Middle frontal gyrus (tissue), 1 donor: ENCODE measurements at regions not wholly inside any gene's neighbourhood (a gene's known extent, or its start where the extent isn't known, plus 50 kb on each side); places are given as distances from the start of the nearest gene placed in this dataset.

ENCODE experiments used
- DNase-seq: peaks from one replicate; pipeline ENCODE4 v3.0.0-alpha.2; 2015; ENCODE audit warnings: low spot score; ENCODE audit errors: extremely low spot score

GRCh38 chr3:67884345-67884744 is 229.9 kb upstream of the SUCLG2 start:
- no peak for DNase-seq

- peak; percentile 14 for DNase-seq
Observed at GRCh38 chr3:67883766-67884165, 229.4 kb upstream of the SUCLG2 start.

DNA sequence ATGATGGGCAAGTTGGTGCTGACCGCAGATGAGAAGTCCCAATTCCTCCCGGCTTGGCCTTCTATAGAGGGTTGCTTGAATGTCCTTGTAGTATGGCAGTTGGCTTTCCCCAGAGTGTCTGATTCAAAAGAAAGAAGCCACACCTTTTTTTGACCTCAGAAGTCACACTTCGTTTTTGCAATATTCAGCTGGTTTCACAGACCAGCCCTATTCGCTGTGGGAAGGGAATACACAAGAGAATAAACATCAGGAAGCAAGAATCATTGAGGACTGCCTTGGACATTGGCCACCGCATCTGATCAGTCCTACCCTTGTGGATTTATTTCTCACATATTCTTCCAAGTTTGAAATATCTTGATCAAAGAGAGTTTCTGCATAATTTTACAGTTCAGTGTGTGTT is 228.6 kb upstream of the SUCLG2 start:
- no peak for DNase-seq

- DNase-seq: no peak
Observed at GRCh38 chr3:67876261-67876660, 221.8 kb upstream of the SUCLG2 start.

DNA sequence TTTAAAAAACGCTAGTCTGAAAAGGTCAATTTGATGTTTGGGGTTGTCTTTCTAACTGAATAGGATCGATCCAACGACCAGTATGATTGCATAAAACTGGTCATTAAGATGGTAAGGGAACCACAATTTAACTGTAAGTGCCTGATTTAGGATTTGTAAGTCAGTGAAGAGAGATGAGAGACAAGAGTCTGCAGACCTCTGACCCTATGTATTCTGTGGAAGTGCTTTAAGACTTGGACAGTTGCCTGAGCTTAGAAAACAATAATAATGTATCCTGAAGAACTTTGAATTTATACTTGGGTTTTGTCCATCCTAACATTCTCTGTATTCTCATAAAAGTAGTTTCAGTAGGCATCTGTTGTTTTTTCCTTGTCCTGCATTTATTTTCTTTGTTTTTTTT is 221.4 kb upstream of the SUCLG2 start:
- no peak for DNase-seq

DNA sequence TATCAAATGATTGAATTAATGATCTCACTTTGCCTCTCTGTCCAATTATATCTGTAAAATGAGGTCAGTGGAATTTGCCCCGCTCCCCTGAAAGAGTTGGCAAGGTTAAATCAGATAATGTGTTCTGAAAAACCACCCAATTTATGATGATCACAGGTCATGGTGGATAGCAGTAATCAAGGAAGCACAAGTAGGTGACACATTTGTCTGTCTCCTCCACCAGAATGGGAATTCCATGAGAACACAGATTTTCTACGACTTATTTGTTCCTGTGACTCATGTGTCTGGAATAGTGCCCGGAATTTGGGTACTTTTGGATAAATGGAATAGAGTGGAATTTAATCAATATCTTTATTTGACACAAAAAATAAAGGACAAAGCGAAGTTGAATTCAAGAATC is 220.9 kb upstream of the SUCLG2 start:
- DNase-seq: no peak

GRCh38 chr3:67870477-67870876 is 216.1 kb upstream of the SUCLG2 start:
- no peak for DNase-seq

GRCh38 chr3:67866571-67866970 is 212.2 kb upstream of the SUCLG2 start:
- DNase-seq: no peak

DNA sequence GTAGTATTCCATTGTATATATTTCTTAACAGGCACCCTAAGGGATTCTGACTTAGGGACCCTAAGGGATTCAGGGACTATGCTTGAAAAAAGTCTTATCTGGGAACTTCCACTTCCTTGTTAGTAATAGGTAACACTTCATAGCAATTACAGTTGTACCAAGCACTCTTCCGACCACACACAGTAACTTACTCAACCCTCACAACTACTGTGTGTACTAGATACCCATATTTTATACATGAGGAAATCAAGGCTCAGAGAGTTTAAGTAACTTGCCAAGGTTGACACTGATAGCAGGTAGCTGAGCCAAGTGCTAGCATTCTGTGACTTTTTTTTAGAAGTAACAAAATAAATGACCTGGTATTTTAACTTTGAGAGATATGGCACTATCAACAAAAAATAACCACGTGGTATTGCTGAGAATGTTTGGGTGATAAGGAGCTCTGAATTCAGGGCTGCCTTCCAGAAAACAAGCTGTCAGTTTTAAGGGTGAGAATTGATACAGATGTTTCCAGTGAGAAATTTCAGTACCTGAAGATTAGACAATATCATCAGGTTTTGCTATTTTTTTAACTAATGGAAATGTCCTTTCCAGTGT is 210.3 kb upstream of the SUCLG2 start:
- no peak for DNase-seq

- DNase-seq: no peak
Observed at GRCh38 chr3:67863869-67864268, 209.5 kb upstream of the SUCLG2 start.

DNA sequence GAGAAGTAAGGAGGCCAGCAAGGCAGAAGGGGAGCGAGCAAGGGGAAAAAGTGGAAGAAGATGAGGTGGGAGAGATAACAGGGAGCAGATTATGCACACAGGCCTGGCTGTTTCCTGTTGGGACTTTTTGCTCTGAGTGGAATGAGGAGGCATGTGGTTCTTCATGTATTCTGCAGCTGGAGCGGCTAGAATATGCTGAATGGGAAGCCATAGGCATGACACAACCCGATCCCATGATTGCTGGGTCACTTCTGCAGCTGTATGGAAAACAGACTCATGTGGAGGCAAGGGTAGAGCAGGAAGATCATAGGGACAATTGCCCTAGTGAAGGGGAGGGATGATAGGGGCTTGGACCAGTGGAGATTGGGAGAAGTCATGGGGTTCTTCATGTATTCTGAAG is 206.0 kb upstream of the SUCLG2 start:
- no peak for DNase-seq

DNA sequence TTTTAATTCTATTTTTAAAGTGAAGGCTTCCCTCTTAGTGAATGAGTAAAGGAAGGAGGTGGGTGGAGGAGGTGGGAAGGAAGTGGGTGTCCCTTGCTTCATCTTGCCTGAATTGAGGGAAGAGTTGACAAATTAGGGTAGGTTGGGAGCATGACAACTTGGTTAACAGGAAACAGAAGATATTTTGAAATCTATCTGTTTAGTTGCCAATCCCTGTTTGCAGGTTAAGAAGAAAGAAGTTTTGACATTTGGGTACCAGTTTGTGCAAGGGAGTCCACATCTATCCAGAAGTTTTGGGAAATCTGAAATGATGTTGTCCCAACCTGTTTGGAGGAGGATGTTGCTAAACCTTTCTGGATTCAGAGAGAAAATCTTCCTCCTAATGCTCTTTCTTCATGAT is 204.1 kb upstream of the SUCLG2 start:
- DNase-seq: no peak

DNA sequence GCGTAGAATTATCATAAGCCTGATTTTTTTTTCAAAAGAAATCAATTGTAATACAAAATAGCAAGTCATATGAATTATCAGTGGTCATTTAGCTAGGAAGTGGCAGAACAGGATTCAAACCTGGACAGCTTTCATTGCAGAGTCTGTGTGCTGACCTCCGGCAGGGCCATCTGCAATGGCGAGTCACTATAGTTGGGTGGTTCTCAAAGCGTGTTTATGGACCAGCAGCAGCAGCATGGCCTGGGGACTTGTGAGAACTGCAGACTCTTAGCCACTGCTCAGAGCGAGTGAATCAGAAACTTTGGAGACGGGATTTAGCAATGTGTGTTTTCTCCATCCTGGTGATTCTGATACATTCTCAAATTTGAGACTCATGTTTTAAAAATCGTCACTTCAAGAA is 202.3 kb upstream of the SUCLG2 start:
- DNase-seq: no peak

DNA sequence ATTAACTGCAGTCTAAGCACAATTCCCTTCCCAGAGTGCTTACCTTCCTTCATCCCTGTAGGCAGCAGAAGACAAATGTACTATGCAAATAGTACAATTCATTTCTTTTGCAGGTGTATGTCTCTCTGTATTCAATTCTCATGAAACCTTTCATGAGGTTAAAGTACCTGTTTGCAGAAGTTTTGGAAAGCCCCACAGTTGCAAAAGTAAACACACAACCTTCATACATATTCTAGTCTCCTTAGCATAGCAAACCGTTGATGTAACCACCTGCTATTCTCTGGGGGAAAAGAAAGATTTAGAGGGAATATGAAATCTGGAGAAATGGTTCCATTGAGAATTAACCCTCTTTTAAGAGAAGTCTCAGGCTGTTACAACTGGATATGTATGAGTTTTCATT is 200.3 kb upstream of the SUCLG2 start:
- no peak for DNase-seq

GRCh38 chr3:67853520-67853919 is 199.1 kb upstream of the SUCLG2 start:
- no peak for DNase-seq

DNA sequence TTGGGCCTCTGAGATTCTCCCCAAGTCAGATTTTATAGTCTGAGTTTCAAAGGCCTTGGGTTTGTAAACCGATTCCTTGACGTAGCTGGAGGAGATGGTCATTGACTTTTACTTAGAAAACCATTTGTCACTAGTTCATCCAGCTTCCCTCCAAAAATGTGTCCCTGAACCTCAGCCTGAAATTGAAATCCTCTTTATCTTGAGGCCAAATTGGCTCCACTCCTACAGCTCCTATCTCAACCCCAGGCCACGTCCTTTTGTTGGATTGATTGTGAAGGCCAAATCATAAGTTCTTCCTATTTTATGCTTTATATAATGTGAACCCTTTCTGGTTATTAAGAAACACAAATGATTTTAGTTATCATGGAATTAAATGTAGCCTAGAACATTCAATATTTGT is 193.9 kb upstream of the SUCLG2 start:
- no peak for DNase-seq

DNA sequence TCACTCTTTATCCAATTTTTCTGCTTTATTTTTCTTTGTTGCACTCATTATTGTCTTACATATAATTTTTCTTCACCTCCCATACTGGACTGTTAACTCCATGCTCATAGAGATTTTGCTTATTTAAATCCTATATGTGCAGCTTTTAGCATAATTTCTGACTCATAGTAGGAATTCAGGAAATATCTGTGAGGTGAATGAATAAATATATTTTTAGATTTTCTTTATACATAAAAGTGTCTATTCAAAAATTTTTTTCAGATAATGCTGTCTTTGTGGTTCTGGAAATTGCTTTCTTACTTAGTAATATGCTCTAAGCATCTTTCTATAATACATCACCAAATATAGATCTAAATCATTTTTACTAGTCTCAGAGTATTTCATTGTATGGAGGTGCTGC is 191.8 kb upstream of the SUCLG2 start:
- no peak for DNase-seq

GRCh38 chr3:67832817-67833216 is 178.4 kb upstream of the SUCLG2 start:
- DNase-seq: no peak

- DNase-seq: no peak
Observed at GRCh38 chr3:67831262-67831661, 176.8 kb upstream of the SUCLG2 start.

DNA sequence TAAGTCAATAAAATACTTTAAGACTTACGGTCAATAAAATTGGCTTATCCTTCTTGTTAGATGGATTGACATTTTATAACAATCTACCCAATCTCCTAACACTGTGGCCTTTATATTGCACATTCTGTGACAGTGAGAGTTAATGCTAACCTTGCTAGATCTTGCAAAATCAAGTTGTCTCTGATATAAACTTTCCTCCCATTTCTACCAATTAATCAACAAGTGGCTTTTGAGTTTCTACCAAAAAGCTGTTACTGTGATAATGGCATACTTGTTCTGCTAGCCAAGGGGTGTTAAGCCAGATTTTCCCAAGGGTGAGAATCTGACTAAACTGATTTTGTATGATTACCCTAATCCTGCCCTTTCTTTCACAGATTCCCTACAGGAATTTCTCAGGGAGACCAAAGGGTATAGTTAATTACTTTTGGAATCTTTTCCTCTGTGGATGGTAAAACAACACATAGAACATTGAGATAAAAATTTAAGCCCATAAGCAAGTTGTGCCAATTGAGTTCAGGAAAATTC is 174.1 kb upstream of the SUCLG2 start:
- DNase-seq: no peak

DNA sequence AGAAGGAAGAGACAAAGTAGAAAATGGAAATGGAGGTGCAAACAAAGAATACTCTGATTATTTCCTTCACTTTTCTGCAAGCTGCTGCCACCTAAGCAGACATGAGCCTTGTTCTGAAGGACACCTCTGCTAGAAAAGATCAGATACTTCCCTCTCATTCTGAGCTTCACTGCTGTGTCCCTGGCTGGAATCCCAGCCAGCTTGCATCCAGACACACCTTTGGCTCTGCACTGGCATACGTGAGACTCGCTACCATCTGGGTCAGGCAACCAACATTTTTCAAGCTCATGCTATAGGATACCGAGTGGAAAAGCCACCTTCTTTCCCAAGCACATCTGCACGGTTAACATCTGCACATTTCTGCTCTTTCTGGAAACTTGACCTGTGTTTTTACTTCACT is 166.7 kb upstream of the SUCLG2 start:
- DNase-seq: no peak

DNA sequence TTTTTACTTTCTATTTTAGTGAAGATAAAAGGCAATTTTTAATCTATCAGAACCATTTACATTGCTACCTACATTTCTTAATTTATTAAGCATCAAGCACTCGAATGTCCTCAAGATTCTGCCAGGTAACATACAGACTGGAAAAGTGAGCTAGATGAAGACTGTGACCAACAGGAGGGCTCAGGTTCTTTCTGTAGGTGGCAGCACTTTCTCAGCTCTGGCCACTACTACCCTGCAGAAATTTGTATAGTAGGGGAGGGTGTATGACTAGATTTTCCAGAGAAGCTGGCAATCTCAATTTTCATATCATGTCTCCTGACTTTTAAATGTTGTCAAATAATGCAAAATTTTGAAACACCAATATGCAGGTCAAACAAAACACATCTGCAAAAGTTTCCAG is 165.0 kb upstream of the SUCLG2 start:
- no peak for DNase-seq

DNA sequence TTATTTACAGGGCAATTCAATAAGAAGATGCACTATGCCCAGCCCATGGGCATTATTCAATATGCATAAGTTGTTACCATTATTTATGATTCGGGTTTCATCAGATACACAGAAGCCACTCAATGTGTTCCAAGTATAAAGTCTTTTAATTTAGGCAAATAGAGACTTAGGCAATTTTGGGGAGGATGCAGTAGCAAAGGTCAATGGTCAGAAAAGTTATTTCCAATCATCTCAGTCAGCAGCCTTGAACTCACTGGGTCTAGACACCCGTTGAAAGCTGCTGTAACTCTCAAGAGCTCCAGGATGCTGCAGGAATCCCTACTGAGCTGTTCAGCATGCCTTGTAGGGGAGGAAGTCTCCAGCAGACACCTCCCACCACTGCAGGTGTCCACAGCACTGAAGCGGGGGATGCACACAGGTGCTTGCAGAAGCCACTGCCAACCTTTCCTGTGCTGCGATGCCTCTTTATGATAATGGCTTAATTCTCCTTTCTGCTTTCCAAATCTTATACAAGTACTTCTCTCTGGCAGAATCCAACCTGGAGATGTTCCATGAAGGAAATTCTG is 155.0 kb upstream of the SUCLG2 start:
- DNase-seq: no peak

DNA sequence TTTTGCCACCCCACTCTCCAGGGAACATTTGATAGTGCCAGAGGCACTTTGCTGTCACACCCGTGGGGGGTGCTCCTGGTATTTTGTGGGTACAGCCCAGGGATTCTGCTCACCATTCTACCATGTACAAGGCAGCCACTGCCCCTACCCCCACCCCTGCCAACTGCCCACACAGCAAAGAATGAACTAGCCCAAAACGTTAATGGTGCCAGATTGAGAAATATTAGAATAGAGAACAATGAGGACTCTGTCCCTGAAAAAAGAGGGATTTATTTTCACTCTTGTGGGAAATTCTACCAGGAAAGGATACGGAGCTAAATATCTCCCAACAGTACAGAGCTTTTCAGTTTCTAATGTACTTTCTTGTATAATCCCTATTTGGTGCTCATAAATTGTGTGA is 154.5 kb upstream of the SUCLG2 start:
- no peak for DNase-seq
